Breast epithelium (tissue), 4 donors: ENCODE measurements at regions not wholly inside any gene's neighbourhood (a gene's known extent, or its start where the extent isn't known, plus 50 kb on each side); places are given as distances from the start of the nearest gene placed in this dataset.

Experiments
- DNase-seq, 2 donors: peaks; one replicate each; pipeline ENCODE4 v3.0.0-alpha.2; 2019; ENCODE audit warnings: low spot score in 2 of 2
- H3K27ac ChIP-seq, 2 donors: fragments of 200-600 bp; sonication (generic) in 1 of 2; one replicate each; pipeline ENCODE4 v1.5.1; 2016 to 2019; ENCODE audit warnings: mild to moderate bottlenecking in 1 of 2
- H3K27me3 ChIP-seq, 2 donors: fragments of 200-600 bp; sonication (generic) in 1 of 2; one replicate each; pipeline versions ENCODE4 v1.5.1 to v1.6.0; 2017 to 2019; ENCODE audit warnings: control low read depth in 1 of 2, mild to moderate bottlenecking in 1 of 2
- H3K36me3 ChIP-seq: fragments of 200-600 bp; one replicate; pipeline ENCODE4 v1.5.1; 2019
- H3K4me1 ChIP-seq, 2 donors: fragments of 200-600 bp; sonication (generic); one replicate each; pipeline ENCODE4 v1.5.1; 2016 to 2019; ENCODE audit warnings: control low read depth in 1 of 2
- H3K4me3 ChIP-seq, 3 donors: fragments of 200-600 bp; sonication (generic); 1 replicate in 2 of 3; 2 replicates in 1 of 3; pipeline ENCODE4 v1.5.1; 2016 to 2019; ENCODE audit warnings: mild to moderate bottlenecking in 3 of 3, moderate library complexity in 2 of 3
- H3K9me3 ChIP-seq, 2 donors: fragments of 200-600 bp; sonication (generic) in 1 of 2; one replicate each; pipeline ENCODE4 v1.5.1; 2016 to 2019; ENCODE audit warnings: control low read depth in 1 of 2
- CTCF ChIP-seq, 3 donors: fragments of 450-650 bp; IDR thresholded peaks; one replicate each; pipeline ENCODE4 v1.5.1; 2016 to 2017; ENCODE audit warnings: antibody characterized with exemption in 3 of 3, mild to moderate bottlenecking in 3 of 3, moderate library complexity in 3 of 3
- POLR2A ChIP-seq: fragments of 450-650 bp; IDR thresholded peaks from one replicate; pipeline ENCODE4 v1.6.1; 2016; ENCODE audit warnings: antibody characterized with exemption, mild to moderate bottlenecking, moderate library complexity
- POLR2AphosphoS5 ChIP-seq, 3 donors: sonication (generic); formaldehyde crosslinking; IDR thresholded peaks; one replicate each; pipeline ENCODE4 v1.6.1; 2017; ENCODE audit warnings: antibody characterized with exemption in 3 of 3
- intact Hi-C: fragments of 100-400 bp; cut with DNase I; formaldehyde crosslinking; loops from one replicate; pipeline ENCODE4 v1.15.1; 2023; ENCODE audit warnings: low total_unique reads

- DNase-seq: no peak
- intact Hi-C loops: no loop called here
- peaks cover 0 to 2% of the 10 kb centered on the region in 2 donors for H3K9me3 ChIP-seq
- H3K4me3 ChIP-seq: peak overlapping the region in 2 of 3 donors; percentile 14 to 45
- TF ChIP-seq POLR2A: no peak
- TF ChIP-seq CTCF (IDR thresholded peaks at IDR 0.05): peak in 1 of 3 donors; percentile 7
- no peak for TF ChIP-seq POLR2AphosphoS5 (IDR thresholded peaks at IDR 0.05)
- no peaks in the 10 kb centered on the region for H3K36me3 ChIP-seq
- H3K27me3 ChIP-seq: peaks cover 0 to 15% of the 10 kb centered on the region in 2 donors
- no peaks in the 10 kb centered on the region for H3K4me1 ChIP-seq
- H3K27ac ChIP-seq: no peak overlapping the region
Observed at GRCh38 chr22:19641254-19641982, 72.9 kb upstream of the SEPTIN5 start.

GRCh38 chr22:19641983-19642451, 72.3 kb upstream of the SEPTIN5 start:
- no peak for DNase-seq

GRCh38 chr22:19643448-19644313, 70.6 kb upstream of the SEPTIN5 start:
- TF ChIP-seq POLR2A (no peak), POLR2AphosphoS5 (IDR thresholded peaks at IDR 0.05) (no peak), CTCF (IDR thresholded peaks at IDR 0.05) (no peak)
- no peak for DNase-seq
- Histone ChIP-seq H3K36me3 (no peaks in the 10 kb centered on the region), H3K27ac (no peak overlapping the region), H3K27me3 (peaks cover 0 to 15% of the 10 kb centered on the region in 2 donors), H3K4me3 (no peak overlapping the region), H3K4me1 (no peaks in the 10 kb centered on the region), H3K9me3 (peaks cover 13 to 20% of the 10 kb centered on the region in 2 donors)
- intact Hi-C loops: no loop called here

More at GRCh38 chr22:19641983-19642451, 72.3 kb upstream of the SEPTIN5 start:
- Histone ChIP-seq H3K36me3 (no peaks in the 10 kb centered on the region), H3K9me3 (peaks cover 0 to 5% of the 10 kb centered on the region in 2 donors), H3K4me1 (no peaks in the 10 kb centered on the region), H3K27ac (no peak overlapping the region), H3K27me3 (peaks cover 0 to 15% of the 10 kb centered on the region in 2 donors), H3K4me3 (peak overlapping the region in 1 of 3 donors; percentile 45)
- TF ChIP-seq POLR2A (no peak), POLR2AphosphoS5 (IDR thresholded peaks at IDR 0.05) (no peak), CTCF (IDR thresholded peaks at IDR 0.05) (no peak)
- intact Hi-C loops: no loop called here

GRCh38 chr22:19644314-19645223, 69.7 kb upstream of the SEPTIN5 start:
- Histone ChIP-seq H3K4me3 (no peak overlapping the region), H3K36me3 (no peaks in the 10 kb centered on the region), H3K4me1 (no peaks in the 10 kb centered on the region), H3K9me3 (peaks cover 13 to 25% of the 10 kb centered on the region in 2 donors), H3K27me3 (peaks cover 0 to 15% of the 10 kb centered on the region in 2 donors), H3K27ac (no peak overlapping the region)
- DNase-seq: no peak
- intact Hi-C loops: no loop called here
- TF ChIP-seq CTCF (IDR thresholded peaks at IDR 0.05): no peak
- TF ChIP-seq POLR2A: no peak
- no peak for TF ChIP-seq POLR2AphosphoS5 (IDR thresholded peaks at IDR 0.05)
